GM11168 (cell line): ENCODE measurements at regions not wholly inside any gene's neighbourhood (a gene's known extent, or its start where the extent isn't known, plus 50 kb on each side); places are given as distances from the start of the nearest gene placed in this dataset.
"Not testable (repeated sequence)": the region's sequence is repeated elsewhere in the genome, so short reads cannot be mapped to it uniquely, and the experiment has no call there.

ENCODE experiments used
- in situ Hi-C: fragments of 300-500 bp; cut with MboI; formaldehyde crosslinking; loops from one replicate; pipeline ENCODE4 v1.12.0; 2022; ENCODE audit warnings: low sequenced_read_pairs; ENCODE audit not compliant: unreplicated experiment

GRCh38 chr15:92848852-92849598 is 51.1 kb upstream of the CHD2 start:
- in situ Hi-C loops, result no loop called here

DNA sequence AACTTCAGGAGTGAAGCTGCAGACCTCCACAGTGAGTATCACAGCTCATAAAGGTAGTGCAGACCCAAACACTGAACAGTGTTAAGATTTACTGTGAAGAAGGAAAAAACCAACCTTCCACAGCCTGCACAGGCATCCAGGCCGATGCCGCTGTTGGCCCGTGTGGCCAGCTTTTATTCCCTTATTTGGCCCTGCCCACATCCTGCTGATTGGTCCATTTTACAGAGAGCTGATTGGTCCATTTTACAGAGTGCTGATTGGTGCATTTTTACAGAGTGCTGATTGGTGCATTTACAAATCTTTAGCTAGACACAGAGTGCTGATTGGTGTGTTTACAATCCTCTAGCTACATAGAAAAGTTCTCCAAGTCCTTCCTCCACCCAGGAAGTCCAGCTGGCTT is 49.9 kb upstream of the CHD2 start:
- in situ Hi-C loops, result not testable (repeated sequence)
